ENCODE measurements at regions not wholly inside any gene's neighbourhood (a gene's known extent, or its start where the extent isn't known, plus 50 kb on each side); places are given as distances from the start of the nearest gene placed in this dataset.
"Not testable (repeated sequence)": the region's sequence is repeated elsewhere in the genome, so short reads cannot be mapped to it uniquely, and the experiment has no call there.

GRCh38 chr9:105121861-105122430 lies 122.5 kb upstream of the SLC44A1 start:
- no peak overlapping the region for H3K27ac ChIP-seq
- intact Hi-C loops (cut with DNase I), result no loop called here

GRCh38 chr9:105124598-105124997 lies 119.9 kb upstream of the SLC44A1 start:
- H3K36me3 ChIP-seq; H3K27ac ChIP-seq; H3K27me3 ChIP-seq; intact Hi-C loops (cut with DNase I); DNase-seq; H3K4me3 ChIP-seq; H3K9me3 ChIP-seq: not testable (repeated sequence)
- peaks cover 0 to 26% (median 22%) of the 10 kb centered on the region in 3 donors for H3K4me1 ChIP-seq
- 77 to 83% methylated on average over 5 of the region's 5 CpGs for WGBS, 2 donors

More at GRCh38 chr9:105121861-105122430, 122.5 kb upstream of the SLC44A1 start:
- Histone ChIP-seq H3K36me3 (no peaks in the 10 kb centered on the region), H3K4me3 (no peak overlapping the region), H3K27me3 (no peaks in the 10 kb centered on the region), H3K4me1 (peaks cover 0 to 10% (median 2%) of the 10 kb centered on the region in 3 donors), H3K9me3 (no peaks in the 10 kb centered on the region)
- no peak for TF ChIP-seq CTCF (IDR thresholded peaks at IDR 0.05)
- TF ChIP-seq POLR2A (IDR thresholded peaks at IDR 0.05), result no peak
- WGBS, 2 donors, result 65 to 73% methylated on average over 2 to 3 of the region's 3 CpGs
- DNase-seq, result no peak

- Histone ChIP-seq H3K36me3 (no peaks in the 10 kb centered on the region), H3K27ac (no peak overlapping the region), H3K4me3 (no peak overlapping the region), H3K27me3 (no peaks in the 10 kb centered on the region), H3K9me3 (no peaks in the 10 kb centered on the region), H3K4me1 (peaks cover 0 to 26% (median 22%) of the 10 kb centered on the region in 3 donors)
- DNase-seq, result no peak
- TF ChIP-seq POLR2A (IDR thresholded peaks at IDR 0.05), result no peak
- no peak for TF ChIP-seq CTCF (IDR thresholded peaks at IDR 0.05)
- intact Hi-C loops (cut with DNase I), result no loop called here
- 77 to 86% methylated on average over 1 of the region's 1 CpG for WGBS, 2 donors
These were observed 118.2 kb upstream of the SLC44A1 start for GRCh38 chr9:105126226-105126625.

GRCh38 chr9:105127863-105128220 lies 116.6 kb upstream of the SLC44A1 start:
- no peak for TF ChIP-seq POLR2A (IDR thresholded peaks at IDR 0.05)
- TF ChIP-seq CTCF (IDR thresholded peaks at IDR 0.05), result no peak
- no peaks in the 10 kb centered on the region for H3K36me3 ChIP-seq
- WGBS, 2 donors, result 46 to 48% methylated on average over 3 of the region's 3 CpGs
- H3K4me1 ChIP-seq, result peaks cover 0 to 26% (median 22%) of the 10 kb centered on the region in 3 donors
- H3K4me3 ChIP-seq, result no peak overlapping the region
- peak overlapping the region in 1 of 4 donors; percentile 17 for H3K27ac ChIP-seq
- no peak for DNase-seq
- no peaks in the 10 kb centered on the region for H3K9me3 ChIP-seq
- intact Hi-C loops (cut with DNase I), result no loop called here
- no peaks in the 10 kb centered on the region for H3K27me3 ChIP-seq

- H3K4me3 ChIP-seq, result no peak overlapping the region
- no peaks in the 10 kb centered on the region for H3K36me3 ChIP-seq
- no peaks in the 10 kb centered on the region for H3K27me3 ChIP-seq
- 65 to 73% methylated on average over 5 of the region's 5 CpGs for WGBS, 2 donors
- intact Hi-C loops (cut with DNase I), result no loop called here
- DNase-seq, result no peak
- TF ChIP-seq POLR2A (IDR thresholded peaks at IDR 0.05) (no peak), CTCF (IDR thresholded peaks at IDR 0.05) (no peak)
- peaks cover 0 to 26% (median 22%) of the 10 kb centered on the region in 3 donors for H3K4me1 ChIP-seq
- H3K9me3 ChIP-seq, result no peaks in the 10 kb centered on the region
- H3K27ac ChIP-seq, result no peak overlapping the region
These were observed 115.4 kb upstream of the SLC44A1 start for GRCh38 chr9:105128908-105129600.
